Glomerular visceral epithelial cell (primary cell): ENCODE measurements at regions not wholly inside any gene's neighbourhood (a gene's known extent, or its start where the extent isn't known, plus 50 kb on each side); places are given as distances from the start of the nearest gene placed in this dataset.
"Not testable (repeated sequence)": the region's sequence is repeated elsewhere in the genome, so short reads cannot be mapped to it uniquely, and the experiment has no call there.

Experiments used
- DNase-seq: peaks from one replicate; pipeline ENCODE4 v3.0.0-alpha.2; 2016; ENCODE audit errors: extremely low spot score

DNA sequence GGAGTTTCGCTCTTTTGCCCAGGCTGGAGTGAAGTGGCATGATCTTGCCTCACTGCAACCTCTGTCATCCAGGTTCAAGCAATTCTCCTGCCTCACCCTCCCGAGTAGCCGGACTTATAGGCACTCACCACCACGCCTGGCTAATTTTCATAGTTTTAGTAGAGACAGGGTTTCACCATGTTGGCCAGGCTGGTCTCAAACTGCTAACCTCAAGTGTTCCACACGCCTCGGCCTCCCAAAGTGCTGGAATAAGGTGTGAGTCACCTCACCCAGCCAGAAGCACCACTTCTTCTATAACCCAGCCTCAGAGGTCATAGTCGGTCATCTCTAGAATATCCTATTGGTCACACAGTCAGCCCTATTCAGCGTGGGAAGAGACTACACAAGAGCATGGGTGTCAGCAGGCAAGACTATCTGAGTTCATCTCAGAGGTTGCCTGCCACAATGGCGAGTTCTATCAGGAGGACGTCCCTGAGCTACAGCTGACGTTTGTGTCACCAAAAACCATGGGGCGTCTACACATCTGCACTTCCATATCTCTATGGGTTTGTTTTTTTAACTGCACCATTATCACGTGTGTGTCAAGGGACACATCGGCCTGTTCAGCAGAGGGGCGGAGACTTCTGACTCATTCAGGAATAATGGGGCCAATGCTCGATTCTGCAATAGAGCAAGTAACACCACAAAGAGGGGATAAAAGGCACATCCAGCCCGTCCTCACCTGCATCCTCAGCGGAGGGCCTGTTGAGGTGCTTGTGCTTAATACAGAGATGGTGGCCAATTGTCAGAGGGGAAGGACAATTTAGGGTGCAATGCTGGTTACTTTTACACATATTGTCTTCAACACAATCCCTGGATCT is 256.3 kb upstream of the IRF2BP2 start:
- DNase-seq: peak; percentile 67

DNA sequence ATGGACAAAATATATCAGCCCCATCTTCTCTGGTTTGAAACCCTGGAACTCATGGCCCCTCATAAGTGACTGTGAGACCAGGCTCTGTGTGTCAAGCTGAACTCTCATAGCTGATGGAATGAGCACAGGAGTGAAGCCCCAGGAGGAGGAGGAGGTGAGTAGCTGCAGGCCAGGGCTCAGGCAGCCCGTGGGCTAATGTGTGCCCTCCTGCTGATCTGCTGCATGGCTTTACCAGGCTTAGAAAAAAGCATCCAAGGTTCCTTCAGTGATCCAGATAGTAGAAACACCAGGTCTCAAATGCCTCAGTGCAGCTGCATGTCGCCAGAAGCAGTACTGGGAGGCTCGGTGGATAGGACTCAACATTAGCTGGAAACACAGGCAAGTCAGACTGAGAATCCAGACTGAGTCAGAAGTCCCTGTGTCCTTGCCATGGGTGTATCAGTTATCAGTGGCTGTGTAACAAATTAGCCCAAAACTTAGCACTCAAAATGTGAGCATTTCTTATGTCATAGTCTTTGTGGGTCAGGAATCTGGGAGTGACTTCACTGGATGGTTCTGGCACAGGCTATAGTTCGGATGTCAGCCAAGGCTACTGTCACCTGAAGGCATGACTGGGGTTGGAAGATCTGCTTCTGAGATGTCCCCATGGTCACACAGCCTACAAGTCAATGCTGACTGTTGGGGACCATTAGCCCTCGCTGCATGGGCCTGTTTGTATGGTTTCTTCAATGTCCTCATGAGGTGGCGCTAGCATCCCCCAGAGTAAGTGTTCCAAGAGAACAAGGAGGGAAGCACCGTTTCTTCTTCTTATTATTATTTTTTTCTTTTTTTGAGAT is 255.4 kb upstream of the IRF2BP2 start:
- DNase-seq: no peak

DNA sequence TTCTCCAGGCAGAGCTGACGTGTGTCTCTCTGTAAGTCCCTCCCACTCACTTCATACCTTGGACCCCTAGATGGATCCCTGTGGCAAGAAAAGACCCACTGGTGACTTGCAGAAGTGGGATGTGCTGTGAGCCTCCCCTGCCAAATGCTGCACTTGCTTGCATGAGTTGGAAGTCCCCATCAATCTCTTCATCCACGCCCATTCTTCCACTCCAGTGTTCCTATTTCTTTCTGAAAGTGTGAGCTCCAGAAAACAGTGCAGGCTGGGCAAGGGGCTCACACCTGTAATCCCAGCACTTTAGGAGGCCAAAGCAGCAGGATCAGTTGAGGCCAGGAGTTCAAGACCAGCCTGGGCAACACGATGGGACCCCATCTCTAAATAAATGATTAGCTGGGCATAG is 254.1 kb upstream of the IRF2BP2 start:
- no peak for DNase-seq

GRCh38 chr1:234863551-234863971 is 253.6 kb upstream of the IRF2BP2 start:
- DNase-seq: peak; percentile 57

DNA sequence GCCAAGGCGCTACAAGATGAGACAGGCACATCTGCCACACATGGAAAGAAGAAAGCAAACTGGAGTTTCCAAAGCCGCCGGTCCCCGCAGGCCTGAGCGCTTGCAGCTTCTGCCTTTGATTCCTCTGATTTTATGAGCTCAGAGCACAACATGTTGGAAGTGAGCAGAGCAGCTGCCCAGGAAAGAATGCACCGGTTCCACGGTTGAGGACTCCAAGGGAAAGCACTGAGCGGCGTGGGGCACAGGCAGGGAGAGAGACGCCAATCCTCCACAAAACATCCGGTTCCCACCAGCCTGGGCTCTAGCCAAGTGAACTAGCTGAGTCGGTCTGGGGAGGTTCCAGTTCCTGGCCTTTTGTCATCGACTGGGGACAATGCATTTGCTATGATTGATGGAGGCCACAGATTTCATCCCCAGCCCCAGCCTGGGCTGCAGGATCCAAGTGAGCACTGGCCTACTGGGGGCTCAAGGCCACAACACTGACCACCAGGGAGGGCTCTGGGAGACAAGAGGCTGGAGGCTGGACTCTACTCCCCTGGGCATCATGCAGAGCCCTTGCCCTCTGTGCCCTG is 253.1 kb upstream of the IRF2BP2 start:
- peak; percentile 89 for DNase-seq

GRCh38 chr1:234862360-234862943 is 252.5 kb upstream of the IRF2BP2 start:
- no peak for DNase-seq

GRCh38 chr1:234861761-234862160 is 251.8 kb upstream of the IRF2BP2 start:
- no peak for DNase-seq

GRCh38 chr1:234861024-234861620 is 251.1 kb upstream of the IRF2BP2 start:
- DNase-seq: no peak

GRCh38 chr1:234858722-234859121 is 248.7 kb upstream of the IRF2BP2 start:
- DNase-seq: peak; percentile 42

DNA sequence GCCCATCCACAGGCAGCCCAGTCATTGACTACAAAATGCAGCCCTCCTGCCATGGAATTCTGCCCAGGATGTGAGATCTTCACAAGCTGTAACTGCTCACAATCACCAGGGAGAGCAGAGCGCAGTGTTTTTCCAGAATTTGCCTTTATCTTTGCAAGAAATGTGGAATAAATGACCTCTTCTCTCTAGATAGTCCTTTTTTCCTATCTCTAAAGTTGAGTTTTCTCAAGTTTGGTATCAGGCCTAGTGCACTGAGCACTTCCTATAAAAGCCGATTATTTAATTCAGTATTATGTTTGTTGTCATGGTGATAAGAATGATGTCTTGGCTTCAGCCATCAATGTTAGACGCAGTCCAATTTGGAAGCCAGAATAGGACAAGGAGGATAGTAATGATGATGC is 246.9 kb upstream of the IRF2BP2 start:
- DNase-seq: no peak

- DNase-seq: no peak
These were observed 245.9 kb upstream of the IRF2BP2 start for GRCh38 chr1:234855851-234856250.

DNA sequence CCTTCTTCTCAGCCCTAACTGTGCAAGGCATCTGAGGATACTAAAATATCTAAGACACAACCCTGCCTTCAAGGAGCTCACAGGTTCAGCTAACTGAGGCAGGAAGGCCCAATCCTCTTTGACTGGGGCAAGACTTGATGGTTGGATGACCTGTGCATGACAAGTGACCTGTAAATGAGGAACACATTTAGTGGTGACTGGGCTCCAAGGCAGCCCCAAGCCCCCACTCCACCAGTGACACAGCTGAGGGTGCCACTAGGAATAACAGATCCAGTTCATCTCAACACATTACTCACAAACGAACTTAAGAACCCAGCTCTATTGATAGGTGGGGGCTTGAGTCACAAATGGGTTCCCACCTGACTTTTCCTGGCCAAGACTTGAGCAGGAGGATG is 244.7 kb upstream of the IRF2BP2 start:
- no peak for DNase-seq

DNA sequence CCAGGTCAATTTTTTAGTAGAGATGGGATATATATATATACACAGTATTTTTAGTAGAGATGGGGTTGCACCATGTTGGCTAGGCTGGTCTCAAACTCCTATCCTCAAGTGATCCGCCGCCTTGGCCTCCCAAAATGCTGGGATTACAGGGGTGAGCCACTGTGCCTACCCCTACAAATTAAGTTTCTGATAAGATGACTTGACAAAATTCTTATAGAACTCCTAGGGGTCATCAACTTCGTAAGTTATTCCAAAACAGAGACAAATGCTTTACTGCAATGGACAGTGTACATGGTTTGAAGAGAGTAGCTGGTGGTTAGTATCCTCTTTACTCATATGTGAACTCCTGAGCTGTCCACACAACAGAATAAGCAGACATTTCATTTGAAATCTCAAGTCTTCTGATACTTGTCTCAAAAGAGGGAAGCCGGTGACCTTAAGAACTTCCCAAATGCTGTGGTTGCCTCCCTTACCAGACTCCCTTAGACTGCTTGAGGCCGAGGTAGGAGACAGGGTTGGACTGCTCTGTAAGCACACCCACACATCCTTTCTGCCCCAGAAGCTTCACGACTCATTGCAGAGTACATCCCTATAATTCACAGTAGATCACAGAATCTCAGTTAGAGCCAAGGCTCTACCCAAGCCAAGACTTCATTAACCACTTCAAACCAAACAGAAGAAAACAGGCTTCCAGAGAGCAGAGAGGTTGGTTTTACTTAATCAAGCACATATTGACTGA is 244.1 kb upstream of the IRF2BP2 start:
- no peak for DNase-seq

- no peak for DNase-seq
These were observed 242.7 kb upstream of the IRF2BP2 start for GRCh38 chr1:234852659-234853058.

- peak; percentile 55 for DNase-seq
These were observed 241.8 kb upstream of the IRF2BP2 start for GRCh38 chr1:234851450-234852438.

DNA sequence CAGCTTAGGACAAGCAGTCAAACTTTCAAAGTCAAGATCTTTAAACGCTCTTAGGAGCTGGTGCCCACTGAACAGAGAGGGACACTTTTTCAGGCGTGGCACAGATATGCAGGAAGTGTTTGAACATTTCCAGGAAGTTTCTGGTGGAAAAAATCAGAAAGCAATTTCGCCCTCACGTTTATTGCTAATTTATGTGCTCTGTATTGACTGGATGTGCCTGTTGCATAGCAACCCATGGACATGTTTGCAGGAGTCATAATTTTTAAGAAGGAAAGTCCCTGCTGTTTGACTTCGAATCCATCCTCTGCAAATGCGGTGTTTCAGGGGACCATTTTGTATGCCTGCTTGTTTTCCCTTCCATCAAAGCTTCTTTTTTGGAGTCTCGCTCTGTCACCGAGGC is 239.9 kb upstream of the IRF2BP2 start:
- DNase-seq: no peak

GRCh38 chr1:234848972-234849649 is 239.1 kb upstream of the IRF2BP2 start:
- peak; percentile 91 for DNase-seq

DNA sequence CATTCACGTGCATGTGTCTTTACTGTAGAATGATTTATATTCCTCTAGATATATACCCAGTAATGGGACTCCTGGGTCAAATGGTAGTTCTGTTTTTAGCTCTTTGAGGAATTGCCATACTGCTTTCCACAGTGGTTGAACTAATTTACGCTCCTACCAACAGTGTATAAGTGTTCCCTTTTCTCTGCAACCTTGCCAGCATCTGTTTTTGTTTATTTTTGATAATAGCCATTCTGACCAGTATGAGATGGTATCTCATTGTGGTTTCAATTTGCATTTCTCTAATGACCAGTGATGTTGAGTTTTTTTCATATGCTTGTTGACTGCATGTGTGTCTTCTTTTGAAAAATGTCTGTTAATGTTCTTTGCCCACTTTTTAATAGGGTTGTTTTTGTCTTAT is 236.8 kb upstream of the IRF2BP2 start:
- not testable (repeated sequence) for DNase-seq

GRCh38 chr1:234845836-234846235 is 235.9 kb upstream of the IRF2BP2 start:
- DNase-seq: no peak
